IMR-90 (cell line): ENCODE measurements at regions not wholly inside any gene's neighbourhood (a gene's known extent, or its start where the extent isn't known, plus 50 kb on each side); places are given as distances from the start of the nearest gene placed in this dataset.

Experiments
- ATAC-seq: fragments of 200-7000 bp; cut with Tn5 transposase; 2 replicates; pipeline ENCODE4 v1.9.1; 2020; ENCODE audit warnings: low read depth, mild to moderate bottlenecking, moderate library complexity
- BruUV-seq: library from RNA; stranded (reverse); fragments of 400-500 nt; replicated peaks from 2 replicates; lab custom pipeline; 2021; lab: Mats Ljungman, UMichigan
- CTCF ChIA-PET: fragments of 300-600 bp; formaldehyde crosslinking; extraction: SDS; loops from one replicate; lab custom pipeline; 2021; ENCODE audit warnings: antibody characterized with exemption; lab: Yijun Ruan, JAX
- POLR2A ChIA-PET: fragments of 300-600 bp; sonication (Branson Sonifier 250); formaldehyde crosslinking; loops from one replicate; lab custom pipeline; 2022; ENCODE audit warnings: antibody characterized with exemption; ENCODE audit not compliant: unreplicated experiment; lab: Charles Lee
- DNase-seq: peaks from one replicate; pipeline ENCODE4 v3.0.0; 2013
- H2AFZ ChIP-seq: replicated peaks from 2 replicates; pipeline ENCODE3; 2013; ENCODE audit warnings: low read length, mild to moderate bottlenecking; ENCODE audit not compliant: poor library complexity
- H2AK5ac ChIP-seq: 2 replicates; pipeline ENCODE4 v1.6.1; 2013; ENCODE audit warnings: low read depth, low read length, inconsistent platforms
- H2AK9ac ChIP-seq: replicated peaks from 2 replicates; pipeline ENCODE3; 2013; ENCODE audit warnings: mild to moderate bottlenecking, low read depth, low read length, moderate library complexity; ENCODE audit not compliant: poor library complexity
- H2BK120ac ChIP-seq: 2 replicates; pipeline ENCODE4 v1.6.1; 2013; ENCODE audit warnings: low read depth, low read length, inconsistent platforms
- H2BK15ac ChIP-seq: 3 replicates; pipeline ENCODE4 v1.6.1; 2013; ENCODE audit warnings: low read depth, low read length, inconsistent platforms
- H2BK20ac ChIP-seq: 2 replicates; pipeline ENCODE4 v1.6.1; 2013; ENCODE audit warnings: low read depth, mild to moderate bottlenecking, inconsistent platforms, low read length, moderate library complexity
- H2BK5ac ChIP-seq: 2 replicates; pipeline ENCODE4 v1.6.1; 2013; ENCODE audit warnings: mild to moderate bottlenecking, low read depth, low read length, inconsistent platforms; ENCODE audit not compliant: poor library complexity, severe bottlenecking
- H3K14ac ChIP-seq: replicated peaks from 2 replicates; pipeline ENCODE4 v1.6.1; 2013; ENCODE audit warnings: low read depth, low read length, inconsistent platforms
- H3K18ac ChIP-seq: 2 replicates; pipeline ENCODE4 v1.6.1; 2013; ENCODE audit warnings: low read depth, low read length, control low read depth
- H3K23ac ChIP-seq: 2 replicates; pipeline ENCODE4 v1.6.1; 2013; ENCODE audit warnings: low read depth, low read length, inconsistent platforms
- H3K27ac ChIP-seq: 2 replicates; pipeline ENCODE4 v1.5.1; 2013; ENCODE audit warnings: mild to moderate bottlenecking, control low read depth, low read length; ENCODE audit not compliant: insufficient read depth
- H3K27me3 ChIP-seq: 2 replicates; pipeline ENCODE4 v1.6.1; 2013; ENCODE audit warnings: low read length; ENCODE audit not compliant: control insufficient read depth, insufficient read depth
- H3K36me3 ChIP-seq: 2 replicates; pipeline ENCODE4 v1.6.1; 2013; ENCODE audit warnings: low read length, mixed read lengths; ENCODE audit not compliant: control insufficient read depth, insufficient read depth
- H3K4ac ChIP-seq: 2 replicates; pipeline ENCODE4 v1.6.1; 2013; ENCODE audit warnings: low read depth, low read length, inconsistent platforms
- H3K4me1 ChIP-seq: 2 replicates; pipeline ENCODE4 v1.6.1; 2013; ENCODE audit warnings: low read length, mixed read lengths; ENCODE audit not compliant: control insufficient read depth, insufficient read depth
- H3K4me2 ChIP-seq: 2 replicates; pipeline ENCODE4 v1.6.1; 2013; ENCODE audit warnings: low read depth, mild to moderate bottlenecking, control low read depth, low read length, moderate library complexity
- H3K4me3 ChIP-seq: 2 replicates; pipeline ENCODE4 v1.5.1; 2013; ENCODE audit warnings: low read depth, mild to moderate bottlenecking, control low read depth, low read length, moderate library complexity; ENCODE audit not compliant: insufficient read depth
- H3K56ac ChIP-seq: 2 replicates; pipeline ENCODE4 v1.6.1; 2013; ENCODE audit warnings: low read length, inconsistent platforms; ENCODE audit not compliant: insufficient read depth; ENCODE audit errors: extremely low read depth
- H3K79me1 ChIP-seq, 2 experiments: 2 replicates each; pipeline ENCODE4 v1.6.1; 2013; ENCODE audit warnings: low read length in 2 of 2, inconsistent platforms in 1 of 2, low read depth in 1 of 2
- H3K9ac ChIP-seq: 2 replicates; pipeline ENCODE4 v1.6.1; 2013; ENCODE audit warnings: low read depth, low read length, control low read depth
- H3K9me1 ChIP-seq: 2 replicates; pipeline ENCODE4 v1.6.1; 2013; ENCODE audit warnings: low read length, inconsistent platforms; ENCODE audit not compliant: insufficient read depth
- H3K9me3 ChIP-seq: 2 replicates; pipeline ENCODE4 v1.6.1; 2013; ENCODE audit warnings: low read length; ENCODE audit not compliant: control insufficient read depth, insufficient read depth
- H4K20me1 ChIP-seq: 2 replicates; pipeline ENCODE4 v1.6.1; 2013; ENCODE audit warnings: low read length, inconsistent platforms; ENCODE audit not compliant: insufficient read depth
- H4K5ac ChIP-seq: 2 replicates; pipeline ENCODE4 v1.6.1; 2013; ENCODE audit warnings: mild to moderate bottlenecking, low read depth, low read length, control low read depth
- H4K8ac ChIP-seq, 2 experiments: 2 replicates each; pipeline ENCODE4 v1.6.1; 2013; ENCODE audit warnings: low read depth in 2 of 2, low read length in 2 of 2, control low read depth in 1 of 2, inconsistent platforms in 1 of 2
- H4K91ac ChIP-seq: 2 replicates; pipeline ENCODE4 v1.6.1; 2013; ENCODE audit warnings: low read depth, low read length, inconsistent platforms; ENCODE audit not compliant: insufficient read depth
- CEBPB ChIP-seq: IDR thresholded peaks from 2 replicates; pipeline ENCODE4 v1.6.1; 2012; ENCODE audit warnings: low read depth, low read length, improper control_type of control experiment
- MXI1 ChIP-seq: IDR thresholded peaks from 2 replicates; pipeline ENCODE4 v1.6.1; 2012; ENCODE audit warnings: low read depth, mild to moderate bottlenecking, low read length, moderate library complexity, borderline replicate concordance
- dilution Hi-C: fragments of 300-500 bp; cut with HindIII; formaldehyde crosslinking; loops from one replicate; pipeline ENCODE4 v1.14.3; 2018; ENCODE audit warnings: low sequenced_read_pairs; ENCODE audit not compliant: unreplicated experiment
- in situ Hi-C: fragments of 300-500 bp; cut with MboI; formaldehyde crosslinking; loops from 3 replicates; pipeline ENCODE4 v1.14.3; 2019; ENCODE audit warnings: low sequenced_read_pairs, inconsistent platforms, mixed read lengths
- intact Hi-C: fragments of 100-400 bp; cut with micrococcal nuclease; formaldehyde crosslinking; loops from 2 replicates; pipeline ENCODE4 v1.10.0; 2022

DNA sequence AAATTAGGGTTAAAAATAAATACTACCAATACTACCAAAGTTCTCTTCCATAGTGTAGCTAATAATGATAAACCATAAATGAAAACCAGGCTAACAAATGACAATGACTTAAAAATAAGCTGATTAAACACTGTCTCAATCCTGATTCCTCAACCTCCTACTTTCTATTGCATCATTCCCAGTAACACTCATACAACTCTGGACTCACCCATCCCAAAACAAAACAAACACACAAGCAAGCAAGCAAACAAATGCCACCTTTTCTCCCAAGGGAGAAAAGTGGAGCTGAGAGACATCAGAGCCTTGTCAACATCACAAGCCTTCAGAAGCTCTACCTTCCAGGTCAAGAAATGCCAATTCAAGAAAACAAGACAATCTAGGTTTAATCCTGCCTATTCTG is 620.7 kb downstream of the NYAP2 start:
- no peak overlapping the region for H2BK120ac ChIP-seq
- intact Hi-C loops = no loop called here
- H3K79me1 ChIP-seq = no peaks in the 10 kb centered on the region
- H4K20me1 ChIP-seq = no peaks in the 10 kb centered on the region
- H3K9me3 ChIP-seq = peaks cover 4% of the 10 kb centered on the region; the same call in 1 of the 2 replicates
- DNase-seq (no peak), ATAC-seq (no peak)
- no peaks in the 10 kb centered on the region for H3K9me1 ChIP-seq
- no peak overlapping the region for H3K14ac ChIP-seq
- no peaks in the 10 kb centered on the region for H3K27me3 ChIP-seq
- H3K27ac ChIP-seq = no peak overlapping the region
- in situ Hi-C loops = no loop called here
- H4K5ac ChIP-seq = no peak overlapping the region
- ChIA-PET POLR2A (no interaction called here), CTCF (no interaction called here)
- no peak overlapping the region for H2AK9ac ChIP-seq
- no peak overlapping the region for H3K23ac ChIP-seq
- no peak overlapping the region for H3K4ac ChIP-seq
- no peak overlapping the region for H3K4me3 ChIP-seq
- no peak overlapping the region for H2BK20ac ChIP-seq
- H3K9ac ChIP-seq = no peak overlapping the region
- H2BK15ac ChIP-seq = no peak overlapping the region
- dilution Hi-C loops = no loop called here
- no peak overlapping the region for H2BK5ac ChIP-seq
- BruUV-seq = no TSS peak
- no peak overlapping the region for H4K8ac ChIP-seq
- no peak overlapping the region for H2AK5ac ChIP-seq
- no peak overlapping the region for H3K4me2 ChIP-seq
- H3K18ac ChIP-seq = no peak overlapping the region
- H3K36me3 ChIP-seq = no peaks in the 10 kb centered on the region
- H3K56ac ChIP-seq = no peak overlapping the region
- TF ChIP-seq MXI1 (no peak), CEBPB (peak; percentile 84)
- no peaks in the 10 kb centered on the region for H3K4me1 ChIP-seq
- H2AFZ ChIP-seq = no peak overlapping the region
- no peak overlapping the region for H4K91ac ChIP-seq
